Liver (tissue), 7 donors: ENCODE measurements at regions not wholly inside any gene's neighbourhood (a gene's known extent, or its start where the extent isn't known, plus 50 kb on each side); places are given as distances from the start of the nearest gene placed in this dataset.

Experiments
- DNase-seq: peaks from one replicate; pipeline ENCODE4 v3.0.0-alpha.2; 2017; ENCODE audit warnings: low spot score
- H3K27ac ChIP-seq, 2 donors: one replicate each; pipeline ENCODE4 v1.7.0; 2013; ENCODE audit warnings: inconsistent platforms in 2 of 2, low read length in 2 of 2, control low read depth in 1 of 2, low read depth in 1 of 2, mild to moderate bottlenecking in 1 of 2
- H3K27me3 ChIP-seq, 4 donors: one replicate each; pipeline versions ENCODE4 v1.6.1 to v1.7.0; 2013; ENCODE audit warnings: low read length in 3 of 4, inconsistent platforms in 1 of 4, mild to moderate bottlenecking in 1 of 4, moderate library complexity in 1 of 4; ENCODE audit not compliant: control insufficient read depth in 4 of 4, insufficient read depth in 4 of 4
- H3K36me3 ChIP-seq, 4 donors: one replicate each; pipeline versions ENCODE4 v1.6.1 to v1.7.0; 2013; ENCODE audit warnings: low read length in 3 of 4, mild to moderate bottlenecking in 3 of 4, low read depth in 1 of 4, moderate library complexity in 1 of 4; ENCODE audit not compliant: control insufficient read depth in 4 of 4, insufficient read depth in 3 of 4
- H3K4me1 ChIP-seq, 4 donors: one replicate each; pipeline versions ENCODE4 v1.6.1 to v1.7.0; 2013; ENCODE audit warnings: low read length in 3 of 4, mild to moderate bottlenecking in 3 of 4, moderate library complexity in 1 of 4; ENCODE audit not compliant: control insufficient read depth in 4 of 4, insufficient read depth in 4 of 4
- H3K4me3 ChIP-seq, 3 donors: one replicate each; pipeline versions ENCODE4 v1.6.1 to v1.7.0; 2013; ENCODE audit warnings: low read length in 3 of 3, control low read depth in 1 of 3, low read depth in 1 of 3, mild to moderate bottlenecking in 1 of 3
- H3K9ac ChIP-seq, 2 donors: one replicate each; pipeline ENCODE4 v1.7.0; 2013; ENCODE audit warnings: low read length in 2 of 2, mild to moderate bottlenecking in 2 of 2, moderate library complexity in 2 of 2, control low read depth in 1 of 2, low read depth in 1 of 2
- H3K9me3 ChIP-seq, 4 donors: one replicate each; pipeline versions ENCODE4 v1.6.1 to v1.7.0; 2013; ENCODE audit warnings: low read length in 3 of 4; ENCODE audit not compliant: control insufficient read depth in 4 of 4
- ATF3 ChIP-seq: IDR thresholded peaks from 2 replicates; pipeline ENCODE4 v1.6.1; 2016; ENCODE audit warnings: antibody characterized with exemption
- EGR1 ChIP-seq, 2 donors: IDR thresholded peaks; 2 replicates each; pipeline ENCODE4 v1.6.1; 2016 to 2018; ENCODE audit warnings: antibody characterized with exemption in 2 of 2, low read depth in 2 of 2
- FOXA1 ChIP-seq: IDR thresholded peaks from 2 replicates; pipeline ENCODE4 v1.6.1; 2016; ENCODE audit warnings: antibody characterized with exemption
- FOXA2 ChIP-seq: IDR thresholded peaks from 2 replicates; pipeline ENCODE4 v1.6.1; 2016; ENCODE audit warnings: antibody characterized with exemption
- GABPA ChIP-seq, 2 donors: IDR thresholded peaks in 1 of 2; conservative IDR thresholded peaks in 1 of 2; 2 replicates each; pipeline ENCODE4 v1.6.1; 2016; ENCODE audit warnings: antibody characterized with exemption in 2 of 2, mild to moderate bottlenecking in 1 of 2, moderate library complexity in 1 of 2
- HNF4A ChIP-seq, 2 donors: conservative IDR thresholded peaks; 2 replicates each; pipeline ENCODE4 v1.6.1; 2016; ENCODE audit warnings: antibody characterized with exemption in 2 of 2, mild to moderate bottlenecking in 2 of 2
- HNF4G ChIP-seq: IDR thresholded peaks from 2 replicates; pipeline ENCODE4 v1.6.1; 2016; ENCODE audit warnings: antibody characterized with exemption
- JUND ChIP-seq, 2 donors: IDR thresholded peaks; 2 replicates each; pipeline ENCODE4 v1.6.1; 2016; ENCODE audit warnings: antibody characterized with exemption in 2 of 2
- NR2F2 ChIP-seq: IDR thresholded peaks from 2 replicates; pipeline ENCODE4 v1.6.1; 2016; ENCODE audit warnings: antibody characterized with exemption
- RAD21 ChIP-seq, 2 donors: IDR thresholded peaks; 2 replicates each; pipeline ENCODE4 v1.6.1; 2016; ENCODE audit warnings: antibody characterized with exemption in 2 of 2, mild to moderate bottlenecking in 2 of 2
- RXRA ChIP-seq, 2 donors: IDR thresholded peaks; 2 replicates each; pipeline ENCODE4 v1.6.1; 2017 to 2018; ENCODE audit warnings: antibody characterized with exemption in 2 of 2, mild to moderate bottlenecking in 1 of 2
- SP1 ChIP-seq: IDR thresholded peaks from 2 replicates; pipeline ENCODE4 v1.6.1; 2018; ENCODE audit warnings: antibody characterized with exemption, mild to moderate bottlenecking
- TAF1 ChIP-seq: conservative IDR thresholded peaks from 2 replicates; pipeline ENCODE4 v1.6.1; 2016; ENCODE audit warnings: antibody characterized with exemption, mild to moderate bottlenecking
- YY1 ChIP-seq: IDR thresholded peaks from 2 replicates; pipeline ENCODE4 v1.6.1; 2016; ENCODE audit warnings: antibody characterized with exemption, mild to moderate bottlenecking
- ZBTB33 ChIP-seq: IDR thresholded peaks from 2 replicates; pipeline ENCODE4 v1.6.1; 2016; ENCODE audit warnings: antibody characterized with exemption
- WGBS: extraction: QIAGEN DNeasy Blood & Tissue Kit; methylation state at CpG from one replicate; pipeline ENCODE4 v1.1.7; 2013; 5-methylcytosine and 5-hydroxymethylcytosine counted together
- TF ChIP-seq, protein P1 (sequence below): IDR thresholded peaks from 2 replicates; pipeline ENCODE4 v1.6.1; 2016; ENCODE audit warnings: antibody characterized with exemption, mild to moderate bottlenecking
- TF ChIP-seq, protein P2 (sequence below): IDR thresholded peaks from 2 replicates; pipeline ENCODE4 v1.6.1; 2016; ENCODE audit warnings: antibody characterized with exemption
- donor health status: healthy.
- donor health status: healthy.
- donor health status: healthy.
- donor health status: healthy.

GRCh38 chr13:83987394-83987793 is 105.1 kb upstream of the SLITRK1 start:
- no peak for DNase-seq
- no peak overlapping the region for H3K27ac ChIP-seq
- no peaks in the 10 kb centered on the region for H3K27me3 ChIP-seq
- no peak overlapping the region for H3K9ac ChIP-seq
- no peaks in the 10 kb centered on the region for H3K9me3 ChIP-seq
- H3K4me1 ChIP-seq: no peaks in the 10 kb centered on the region
- H3K36me3 ChIP-seq: no peaks in the 10 kb centered on the region
- WGBS: 80% methylated on average over 1 of the region's 1 CpG
- TF ChIP-seq GABPA (IDR thresholded peaks at IDR 0.05 in 1 of 2, conservative IDR thresholded peaks at IDR 0.05 in 1 of 2): no peak
- TF ChIP-seq, protein P1, sequence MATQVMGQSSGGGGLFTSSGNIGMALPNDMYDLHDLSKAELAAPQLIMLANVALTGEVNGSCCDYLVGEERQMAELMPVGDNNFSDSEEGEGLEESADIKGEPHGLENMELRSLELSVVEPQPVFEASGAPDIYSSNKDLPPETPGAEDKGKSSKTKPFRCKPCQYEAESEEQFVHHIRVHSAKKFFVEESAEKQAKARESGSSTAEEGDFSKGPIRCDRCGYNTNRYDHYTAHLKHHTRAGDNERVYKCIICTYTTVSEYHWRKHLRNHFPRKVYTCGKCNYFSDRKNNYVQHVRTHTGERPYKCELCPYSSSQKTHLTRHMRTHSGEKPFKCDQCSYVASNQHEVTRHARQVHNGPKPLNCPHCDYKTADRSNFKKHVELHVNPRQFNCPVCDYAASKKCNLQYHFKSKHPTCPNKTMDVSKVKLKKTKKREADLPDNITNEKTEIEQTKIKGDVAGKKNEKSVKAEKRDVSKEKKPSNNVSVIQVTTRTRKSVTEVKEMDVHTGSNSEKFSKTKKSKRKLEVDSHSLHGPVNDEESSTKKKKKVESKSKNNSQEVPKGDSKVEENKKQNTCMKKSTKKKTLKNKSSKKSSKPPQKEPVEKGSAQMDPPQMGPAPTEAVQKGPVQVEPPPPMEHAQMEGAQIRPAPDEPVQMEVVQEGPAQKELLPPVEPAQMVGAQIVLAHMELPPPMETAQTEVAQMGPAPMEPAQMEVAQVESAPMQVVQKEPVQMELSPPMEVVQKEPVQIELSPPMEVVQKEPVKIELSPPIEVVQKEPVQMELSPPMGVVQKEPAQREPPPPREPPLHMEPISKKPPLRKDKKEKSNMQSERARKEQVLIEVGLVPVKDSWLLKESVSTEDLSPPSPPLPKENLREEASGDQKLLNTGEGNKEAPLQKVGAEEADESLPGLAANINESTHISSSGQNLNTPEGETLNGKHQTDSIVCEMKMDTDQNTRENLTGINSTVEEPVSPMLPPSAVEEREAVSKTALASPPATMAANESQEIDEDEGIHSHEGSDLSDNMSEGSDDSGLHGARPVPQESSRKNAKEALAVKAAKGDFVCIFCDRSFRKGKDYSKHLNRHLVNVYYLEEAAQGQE: no peak
- TF ChIP-seq RAD21 (IDR thresholded peaks at IDR 0.05): no peak
- no peak for TF ChIP-seq EGR1 (IDR thresholded peaks at IDR 0.05; ENCODE audit: low read depth in 2 of 2)
- TF ChIP-seq JUND (IDR thresholded peaks at IDR 0.05): no peak
- no peak overlapping the region for H3K4me3 ChIP-seq

DNA sequence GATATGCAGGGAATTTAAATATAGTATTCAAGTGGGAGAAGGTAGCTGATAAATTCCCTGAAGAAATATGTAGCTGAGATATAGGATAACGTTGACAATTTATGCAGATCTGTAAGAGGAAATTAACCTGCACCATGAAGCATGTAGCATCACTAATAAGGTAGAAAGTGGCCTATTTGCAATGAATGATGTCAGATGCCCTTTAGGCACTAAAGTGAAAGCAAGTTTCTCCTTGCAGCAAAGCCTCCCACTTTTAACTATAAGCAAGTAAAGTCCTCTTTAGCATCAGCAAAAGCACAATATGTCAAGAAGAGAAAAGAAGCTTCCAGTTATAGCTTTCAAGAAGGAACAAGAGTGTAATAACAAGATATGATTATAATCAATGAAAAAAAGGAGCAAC is 102.5 kb upstream of the SLITRK1 start:
- Histone ChIP-seq H3K9ac (no peak overlapping the region), H3K4me3 (no peak overlapping the region), H3K9me3 (no peaks in the 10 kb centered on the region), H3K27ac (no peak overlapping the region), H3K4me1 (no peaks in the 10 kb centered on the region), H3K27me3 (no peaks in the 10 kb centered on the region), H3K36me3 (no peaks in the 10 kb centered on the region)
- TF ChIP-seq ZBTB33: no peak
- no peak for TF ChIP-seq HNF4A (conservative IDR thresholded peaks at IDR 0.05)
- TF ChIP-seq RXRA (IDR thresholded peaks at IDR 0.05): no peak
- TF ChIP-seq SP1: no peak
- TF ChIP-seq YY1: no peak
- no peak for TF ChIP-seq FOXA2
- TF ChIP-seq ATF3: no peak
- TF ChIP-seq EGR1 (IDR thresholded peaks at IDR 0.05; ENCODE audit: low read depth in 2 of 2): no peak
- no peak for TF ChIP-seq TAF1
- no peak for TF ChIP-seq RAD21 (IDR thresholded peaks at IDR 0.05)
- DNase-seq: no peak
- 49% methylated on average over 1 of the region's 1 CpG for WGBS

DNA sequence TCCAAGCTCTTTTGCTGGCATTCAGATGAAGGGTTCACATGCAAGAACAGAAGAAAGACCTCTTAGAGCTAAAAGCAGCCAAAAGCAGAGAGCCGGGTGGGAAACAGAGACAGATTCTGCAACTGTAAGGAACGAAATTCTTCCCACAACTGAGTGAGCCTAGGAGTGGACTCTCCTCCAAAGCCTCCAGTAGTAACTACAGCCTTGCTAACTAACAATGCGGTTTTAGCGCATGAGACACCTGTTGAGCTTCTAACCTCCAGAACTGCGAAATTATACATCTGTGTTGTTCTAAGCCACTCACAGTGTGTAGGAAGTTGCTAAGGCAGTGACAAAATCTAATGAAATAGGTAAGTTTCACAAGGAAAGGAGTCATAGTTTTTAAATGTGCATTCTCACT is 98.1 kb upstream of the SLITRK1 start:
- H3K9ac ChIP-seq: no peak overlapping the region
- no peak overlapping the region for H3K27ac ChIP-seq
- H3K36me3 ChIP-seq: no peaks in the 10 kb centered on the region
- H3K27me3 ChIP-seq: no peaks in the 10 kb centered on the region
- 59% methylated on average over 5 of the region's 5 CpGs for WGBS
- H3K9me3 ChIP-seq: no peaks in the 10 kb centered on the region
- no peak overlapping the region for H3K4me3 ChIP-seq
- no peaks in the 10 kb centered on the region for H3K4me1 ChIP-seq
- DNase-seq: no peak
- TF ChIP-seq YY1: no peak
- no peak for TF ChIP-seq EGR1 (IDR thresholded peaks at IDR 0.05; ENCODE audit: low read depth in 2 of 2)
- TF ChIP-seq ATF3: no peak
- no peak for TF ChIP-seq TAF1
- TF ChIP-seq HNF4G: no peak
- TF ChIP-seq NR2F2: no peak
- no peak for TF ChIP-seq SP1
- TF ChIP-seq FOXA1: no peak
- TF ChIP-seq GABPA (IDR thresholded peaks at IDR 0.05 in 1 of 2, conservative IDR thresholded peaks at IDR 0.05 in 1 of 2): no peak
- no peak for TF ChIP-seq RXRA (IDR thresholded peaks at IDR 0.05)
- TF ChIP-seq RAD21 (IDR thresholded peaks at IDR 0.05): no peak
- TF ChIP-seq, protein P2, sequence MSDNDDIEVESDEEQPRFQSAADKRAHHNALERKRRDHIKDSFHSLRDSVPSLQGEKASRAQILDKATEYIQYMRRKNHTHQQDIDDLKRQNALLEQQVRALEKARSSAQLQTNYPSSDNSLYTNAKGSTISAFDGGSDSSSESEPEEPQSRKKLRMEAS: no peak
- TF ChIP-seq, protein P1: no peak
